ENCODE measurements at regions not wholly inside any gene's neighbourhood (a gene's known extent, or its start where the extent isn't known, plus 50 kb on each side); places are given as distances from the start of the nearest gene placed in this dataset.
"Not testable (repeated sequence)": the region's sequence is repeated elsewhere in the genome, so short reads cannot be mapped to it uniquely, and the experiment has no call there.

- Histone ChIP-seq H4K20me1 (no peaks in the 10 kb centered on the region), H3K27me3 (no peaks in the 10 kb centered on the region), H3K4me3 (no peak overlapping the region), H3K4me2 (no peak overlapping the region), H3K4me1 (no peaks in the 10 kb centered on the region), H3K9ac (no peak overlapping the region), H3K27ac (no peak overlapping the region), H3K9me3 (no peaks in the 10 kb centered on the region), H3K36me3 (no peaks in the 10 kb centered on the region)
- no peak for TF ChIP-seq Cebpa-rat (IDR thresholded peaks at IDR 0.05)
These were observed 71.5 kb downstream of the BTBD3 start for GRCh38 chr20:11989018-11989771.

- no peaks in the 10 kb centered on the region for H3K27me3 ChIP-seq
- TF ChIP-seq Cebpa-rat (IDR thresholded peaks at IDR 0.05), result no peak
- H3K9ac ChIP-seq, result no peak overlapping the region
These were observed 74.7 kb downstream of the BTBD3 start for GRCh38 chr20:11992426-11992825.

GRCh38 chr20:11993886-11994461 is 76.3 kb downstream of the BTBD3 start:
- Histone ChIP-seq H3K9ac (no peak overlapping the region), H3K4me2 (no peak overlapping the region), H4K20me1 (no peaks in the 10 kb centered on the region), H3K36me3 (no peaks in the 10 kb centered on the region), H3K9me3 (no peaks in the 10 kb centered on the region), H3K27ac (no peak overlapping the region), H3K4me3 (no peak overlapping the region), H3K27me3 (no peaks in the 10 kb centered on the region), H3K4me1 (no peaks in the 10 kb centered on the region)
- TF ChIP-seq Cebpa-rat (IDR thresholded peaks at IDR 0.05), result no peak

More at GRCh38 chr20:11992426-11992825, 74.7 kb downstream of the BTBD3 start:
- Histone ChIP-seq H3K36me3 (no peaks in the 10 kb centered on the region), H3K4me3 (no peak overlapping the region), H3K4me1 (no peaks in the 10 kb centered on the region), H4K20me1 (no peaks in the 10 kb centered on the region), H3K4me2 (no peak overlapping the region), H3K9me3 (no peaks in the 10 kb centered on the region), H3K27ac (no peak overlapping the region)

- Histone ChIP-seq H3K27ac (no peak overlapping the region), H4K20me1 (no peaks in the 10 kb centered on the region), H3K4me3 (no peak overlapping the region), H3K9me3 (no peaks in the 10 kb centered on the region), H3K36me3 (no peaks in the 10 kb centered on the region), H3K9ac (no peak overlapping the region), H3K4me2 (no peak overlapping the region), H3K27me3 (no peaks in the 10 kb centered on the region), H3K4me1 (no peaks in the 10 kb centered on the region)
- TF ChIP-seq Cebpa-rat (IDR thresholded peaks at IDR 0.05), result no peak
These were observed 78.3 kb downstream of the BTBD3 start for GRCh38 chr20:11995805-11996567.

GRCh38 chr20:12004776-12005175 is 87.1 kb downstream of the BTBD3 start:
- H3K9ac ChIP-seq, H3K4me3 ChIP-seq, H3K27me3 ChIP-seq, H3K4me2 ChIP-seq, H3K4me1 ChIP-seq, H3K36me3 ChIP-seq, H4K20me1 ChIP-seq, H3K27ac ChIP-seq, H3K9me3 ChIP-seq: not testable (repeated sequence)

GRCh38 chr20:12012241-12013222 is 94.8 kb downstream of the BTBD3 start:
- Histone ChIP-seq H3K27ac (no peak overlapping the region), H3K4me1 (0 out of 2 replicates have a peak, but pooled peaks cover 6% of the 10 kb centered on the region), H3K36me3 (no peaks in the 10 kb centered on the region), H3K4me2 (no peak overlapping the region), H3K4me3 (no peak overlapping the region), H3K9me3 (no peaks in the 10 kb centered on the region), H3K9ac (no peak overlapping the region), H3K27me3 (no peaks in the 10 kb centered on the region), H4K20me1 (no peaks in the 10 kb centered on the region)
- TF ChIP-seq Cebpa-rat (IDR thresholded peaks at IDR 0.05), result no peak

- Histone ChIP-seq H3K4me1 (0 out of 2 replicates have a peak, but pooled peaks cover 6% of the 10 kb centered on the region), H3K9ac (no peak overlapping the region), H3K4me3 (no peak overlapping the region), H3K9me3 (no peaks in the 10 kb centered on the region), H3K27ac (no peak overlapping the region), H3K36me3 (no peaks in the 10 kb centered on the region), H4K20me1 (no peaks in the 10 kb centered on the region), H3K27me3 (no peaks in the 10 kb centered on the region), H3K4me2 (no peak overlapping the region)
- TF ChIP-seq Cebpa-rat (IDR thresholded peaks at IDR 0.05), result no peak
These were observed 96.6 kb downstream of the BTBD3 start for GRCh38 chr20:12014276-12014675.

- no peak overlapping the region for H3K9ac ChIP-seq
- H3K9me3 ChIP-seq, result no peaks in the 10 kb centered on the region
- 0 out of 2 replicates have a peak, but pooled peaks cover 6% of the 10 kb centered on the region for H3K4me1 ChIP-seq
- H3K4me2 ChIP-seq, result no peak overlapping the region
- H4K20me1 ChIP-seq, result no peaks in the 10 kb centered on the region
- H3K36me3 ChIP-seq, result no peaks in the 10 kb centered on the region
- H3K4me3 ChIP-seq, result no peak overlapping the region
- no peak for TF ChIP-seq Cebpa-rat (IDR thresholded peaks at IDR 0.05)
- no peaks in the 10 kb centered on the region for H3K27me3 ChIP-seq
- H3K27ac ChIP-seq, result no peak overlapping the region
These were observed 97.0 kb downstream of the BTBD3 start for GRCh38 chr20:12014736-12015135.

- Histone ChIP-seq H3K9me3 (no peaks in the 10 kb centered on the region), H3K4me3 (no peak overlapping the region), H3K27ac (no peak overlapping the region), H3K27me3 (no peaks in the 10 kb centered on the region), H4K20me1 (no peaks in the 10 kb centered on the region), H3K9ac (no peak overlapping the region), H3K36me3 (no peaks in the 10 kb centered on the region), H3K4me2 (no peak overlapping the region), H3K4me1 (peaks cover 18% of the 10 kb centered on the region)
- no peak for TF ChIP-seq Cebpa-rat (IDR thresholded peaks at IDR 0.05)
These were observed 98.6 kb downstream of the BTBD3 start for GRCh38 chr20:12016291-12016690.

All from BLaER1 (cell line).